Mammary epithelial cell (primary cell): ENCODE measurements at regions not wholly inside any gene's neighbourhood (a gene's known extent, or its start where the extent isn't known, plus 50 kb on each side); places are given as distances from the start of the nearest gene placed in this dataset.

Experiments used
- EZH2 ChIP-seq: IDR thresholded peaks from 2 replicates; pipeline ENCODE4 v1.6.1; 2012; ENCODE audit warnings: low read length, inconsistent platforms, borderline replicate concordance
- TF ChIP-seq, protein P1 (sequence below), 2 donors: IDR thresholded peaks in 1 of 2; conservative IDR thresholded peaks in 1 of 2; 2 replicates each; pipeline ENCODE4 v1.5.1; 2011 to 2012; ENCODE audit warnings: inconsistent platforms in 2 of 2, low read length in 2 of 2, mild to moderate bottlenecking in 2 of 2, control low read depth in 1 of 2, low read depth in 1 of 2; ENCODE audit not compliant: insufficient read depth in 1 of 2; ENCODE audit errors: extremely low read depth in 1 of 2

DNA sequence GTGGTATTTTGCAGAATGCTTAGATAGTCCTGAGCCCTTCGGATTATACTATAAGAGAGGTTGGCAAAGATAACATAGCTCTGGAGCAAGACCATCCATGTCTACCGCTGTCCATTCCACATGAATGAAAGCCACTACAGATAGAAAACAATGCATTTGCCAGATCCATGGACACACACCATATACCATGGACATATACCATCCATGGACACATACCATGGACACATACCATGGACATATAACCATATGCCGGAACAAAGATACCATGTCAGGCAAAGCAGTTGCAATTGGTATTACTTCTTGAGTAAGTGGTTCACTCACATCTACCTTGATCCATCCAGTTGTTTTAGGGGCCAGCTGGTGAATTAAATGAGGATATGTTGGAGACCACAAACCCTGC lies 53.2 kb upstream of the ATP6AP2 start:
- TF ChIP-seq, protein P1, sequence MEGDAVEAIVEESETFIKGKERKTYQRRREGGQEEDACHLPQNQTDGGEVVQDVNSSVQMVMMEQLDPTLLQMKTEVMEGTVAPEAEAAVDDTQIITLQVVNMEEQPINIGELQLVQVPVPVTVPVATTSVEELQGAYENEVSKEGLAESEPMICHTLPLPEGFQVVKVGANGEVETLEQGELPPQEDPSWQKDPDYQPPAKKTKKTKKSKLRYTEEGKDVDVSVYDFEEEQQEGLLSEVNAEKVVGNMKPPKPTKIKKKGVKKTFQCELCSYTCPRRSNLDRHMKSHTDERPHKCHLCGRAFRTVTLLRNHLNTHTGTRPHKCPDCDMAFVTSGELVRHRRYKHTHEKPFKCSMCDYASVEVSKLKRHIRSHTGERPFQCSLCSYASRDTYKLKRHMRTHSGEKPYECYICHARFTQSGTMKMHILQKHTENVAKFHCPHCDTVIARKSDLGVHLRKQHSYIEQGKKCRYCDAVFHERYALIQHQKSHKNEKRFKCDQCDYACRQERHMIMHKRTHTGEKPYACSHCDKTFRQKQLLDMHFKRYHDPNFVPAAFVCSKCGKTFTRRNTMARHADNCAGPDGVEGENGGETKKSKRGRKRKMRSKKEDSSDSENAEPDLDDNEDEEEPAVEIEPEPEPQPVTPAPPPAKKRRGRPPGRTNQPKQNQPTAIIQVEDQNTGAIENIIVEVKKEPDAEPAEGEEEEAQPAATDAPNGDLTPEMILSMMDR (conservative IDR thresholded peaks at IDR 0.05 in 1 of 2, IDR thresholded peaks at IDR 0.05 in 1 of 2; ENCODE audit: extremely low read depth in 1 of 2, insufficient read depth in 1 of 2, low read depth in 1 of 2, low read length in 2 of 2) = no peak
- TF ChIP-seq EZH2 = no peak
